Psoas muscle (tissue), 7 donors: ENCODE measurements at regions not wholly inside any gene's neighbourhood (a gene's known extent, or its start where the extent isn't known, plus 50 kb on each side); places are given as distances from the start of the nearest gene placed in this dataset.
"Not testable (repeated sequence)": the region's sequence is repeated elsewhere in the genome, so short reads cannot be mapped to it uniquely, and the experiment has no call there.

Experiments used
- ATAC-seq, 4 donors: fragments of 200-7000 bp; cut with Tn5 transposase; one replicate each; pipeline ENCODE4 v1.9.1; 2020; ENCODE audit warnings: moderate library complexity in 3 of 4, mild to moderate bottlenecking in 2 of 4
- DNase-seq, 2 donors: peaks; one replicate each; pipeline ENCODE4 v3.0.0-alpha.2; 2020
- H3K27ac ChIP-seq: fragments of 200-600 bp; one replicate; pipeline ENCODE4 v1.8.0; 2022
- H3K27me3 ChIP-seq, 3 donors: fragments of 200-600 bp in 1 of 3; one replicate each; pipeline versions ENCODE4 v1.6.1 to v1.8.0; 2013 to 2022; ENCODE audit warnings: low read length in 2 of 3, mild to moderate bottlenecking in 2 of 3, moderate library complexity in 1 of 3; ENCODE audit not compliant: insufficient read depth in 3 of 3
- H3K36me3 ChIP-seq, 2 donors: fragments of 200-600 bp in 1 of 2; one replicate each; pipeline versions ENCODE4 v1.6.1 to v1.8.0; 2013 to 2022; ENCODE audit warnings: low read depth in 1 of 2, mild to moderate bottlenecking in 1 of 2, moderate library complexity in 1 of 2; ENCODE audit not compliant: insufficient read depth in 1 of 2
- H3K4me1 ChIP-seq: fragments of 200-600 bp; one replicate; pipeline ENCODE4 v1.8.0; 2022
- H3K4me3 ChIP-seq: fragments of 200-600 bp; one replicate; pipeline ENCODE4 v1.8.0; 2022; ENCODE audit warnings: mild to moderate bottlenecking
- H3K9me3 ChIP-seq: fragments of 200-600 bp; one replicate; pipeline ENCODE4 v1.8.0; 2022
- WGBS, 3 donors: extraction: QIAGEN DNeasy Blood & Tissue Kit; methylation state at CpG; one replicate each; pipeline versions ENCODE4 v1.1.6 to v1.1.7; 2013; 5-methylcytosine and 5-hydroxymethylcytosine counted together
- intact Hi-C, 2 donors: fragments of 100-400 bp; cut with DNase I; formaldehyde crosslinking; loops; one replicate each; pipeline versions ENCODE4 v1.11.0 to v1.14.2; 2022
- TF ChIP-seq, protein P1 (sequence below): fragments of 200-600 bp; IDR thresholded peaks from one replicate; pipeline ENCODE4 v1.8.0; 2022; ENCODE audit warnings: antibody characterized with exemption
- donor health status: healthy with polysubstance abuse.
- donor health status: DM: no; HTN: no; CAD: no; lungs with moderate emphysema.
- donor health status: Bipolar disorder and iron deficiency.
- donor health status: healthy.
- donor health status: DM: yes; HTN: yes; CAD: no.
- donor health status: DM: no; HTN: no; CAD: no.
- donor health status: DM: yes; HTN: yes; CAD: no.

- WGBS, 3 donors = 78 to 91% (median 83%) methylated on average over 1 of the region's 1 CpG
- no peak for ATAC-seq
- Histone ChIP-seq H3K36me3 (no peaks in the 10 kb centered on the region), H3K4me1 (no peaks in the 10 kb centered on the region), H3K9me3 (no peaks in the 10 kb centered on the region), H3K27me3 (no peaks in the 10 kb centered on the region), H3K4me3 (no peak overlapping the region), H3K27ac (no peak overlapping the region)
- intact Hi-C loops = no loop called here
- TF ChIP-seq, protein P1, sequence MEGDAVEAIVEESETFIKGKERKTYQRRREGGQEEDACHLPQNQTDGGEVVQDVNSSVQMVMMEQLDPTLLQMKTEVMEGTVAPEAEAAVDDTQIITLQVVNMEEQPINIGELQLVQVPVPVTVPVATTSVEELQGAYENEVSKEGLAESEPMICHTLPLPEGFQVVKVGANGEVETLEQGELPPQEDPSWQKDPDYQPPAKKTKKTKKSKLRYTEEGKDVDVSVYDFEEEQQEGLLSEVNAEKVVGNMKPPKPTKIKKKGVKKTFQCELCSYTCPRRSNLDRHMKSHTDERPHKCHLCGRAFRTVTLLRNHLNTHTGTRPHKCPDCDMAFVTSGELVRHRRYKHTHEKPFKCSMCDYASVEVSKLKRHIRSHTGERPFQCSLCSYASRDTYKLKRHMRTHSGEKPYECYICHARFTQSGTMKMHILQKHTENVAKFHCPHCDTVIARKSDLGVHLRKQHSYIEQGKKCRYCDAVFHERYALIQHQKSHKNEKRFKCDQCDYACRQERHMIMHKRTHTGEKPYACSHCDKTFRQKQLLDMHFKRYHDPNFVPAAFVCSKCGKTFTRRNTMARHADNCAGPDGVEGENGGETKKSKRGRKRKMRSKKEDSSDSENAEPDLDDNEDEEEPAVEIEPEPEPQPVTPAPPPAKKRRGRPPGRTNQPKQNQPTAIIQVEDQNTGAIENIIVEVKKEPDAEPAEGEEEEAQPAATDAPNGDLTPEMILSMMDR = no peak
- DNase-seq = no peak
Observed at GRCh38 chr5:27130587-27130986, 92.2 kb upstream of the CDH9 start.

DNA sequence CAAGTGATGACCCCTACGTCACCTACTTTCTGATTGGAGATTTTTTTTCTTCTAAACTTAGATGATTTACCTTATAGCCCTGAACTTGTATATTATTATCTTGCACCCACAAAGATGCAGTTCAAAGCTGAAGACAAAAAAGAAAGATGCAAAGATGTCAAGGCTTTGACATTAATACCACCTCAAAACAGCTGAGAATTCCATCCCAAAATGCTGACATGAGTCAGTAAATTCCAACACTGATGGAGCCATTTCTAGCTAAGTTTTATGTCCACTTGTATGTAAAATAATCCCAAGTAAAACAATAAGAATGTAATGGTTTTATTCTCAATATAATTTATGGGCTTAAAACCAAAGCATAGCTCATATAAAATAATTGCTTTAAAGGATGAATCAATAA lies 91.5 kb upstream of the CDH9 start:
- TF ChIP-seq, protein P1 = no peak
- Histone ChIP-seq H3K9me3 (no peaks in the 10 kb centered on the region), H3K4me1 (no peaks in the 10 kb centered on the region), H3K36me3 (no peaks in the 10 kb centered on the region), H3K27me3 (no peaks in the 10 kb centered on the region), H3K27ac (no peak overlapping the region), H3K4me3 (no peak overlapping the region)
- WGBS, 3 donors = 83 to 89% (median 86%) methylated on average over 1 of the region's 1 CpG
- ATAC-seq = no peak
- intact Hi-C loops = no loop called here
- no peak for DNase-seq

DNA sequence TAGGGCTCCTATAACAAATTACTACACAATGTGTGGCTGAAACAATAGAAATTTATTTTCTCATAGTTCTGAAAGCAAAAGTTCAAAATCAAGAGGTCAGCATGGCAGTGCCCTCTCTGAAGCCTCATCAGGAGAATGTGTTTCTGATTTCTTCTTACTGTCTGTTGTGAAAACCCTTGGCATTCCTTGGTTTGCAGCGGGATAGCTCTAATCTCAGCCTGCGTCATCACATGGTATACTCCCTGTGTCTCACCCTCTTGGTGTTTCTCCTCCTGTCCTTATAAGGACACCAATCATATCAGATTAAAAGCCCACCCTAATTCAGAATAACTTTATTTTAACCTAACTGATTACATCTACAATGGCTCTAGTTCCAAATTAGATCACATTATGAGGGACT lies 87.5 kb upstream of the CDH9 start:
- intact Hi-C loops = no loop called here
- no peak overlapping the region for H3K27ac ChIP-seq
- no peaks in the 10 kb centered on the region for H3K4me1 ChIP-seq
- H3K4me3 ChIP-seq = no peak overlapping the region
- TF ChIP-seq, protein P1 = no peak
- ATAC-seq (no peak), DNase-seq (no peak)
- WGBS, 3 donors = 77 to 86% (median 78%) methylated on average over 2 of the region's 2 CpGs
- H3K9me3 ChIP-seq = no peaks in the 10 kb centered on the region
- no peaks in the 10 kb centered on the region for H3K36me3 ChIP-seq
- no peaks in the 10 kb centered on the region for H3K27me3 ChIP-seq

DNA sequence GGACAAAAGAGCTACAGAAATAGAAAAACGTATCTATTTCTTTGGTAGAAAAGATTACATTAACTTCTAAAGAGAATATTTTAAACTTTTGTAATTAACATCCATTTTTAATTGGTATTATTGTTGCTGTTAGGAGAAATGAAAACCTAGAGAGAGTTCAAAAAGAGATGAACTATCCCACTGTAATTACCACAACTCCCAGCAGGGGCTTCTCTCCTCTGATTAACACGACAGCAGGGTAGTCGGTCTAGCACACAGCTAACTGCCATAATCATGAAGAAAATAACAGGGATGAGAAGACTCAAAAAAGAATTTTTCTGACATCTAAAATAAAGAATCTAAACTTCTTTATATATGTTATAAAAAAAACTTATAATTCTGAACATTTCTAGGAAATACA lies 86.2 kb upstream of the CDH9 start:
- Histone ChIP-seq H3K9me3 (no peaks in the 10 kb centered on the region), H3K4me3 (no peak overlapping the region), H3K4me1 (no peaks in the 10 kb centered on the region), H3K27me3 (no peaks in the 10 kb centered on the region), H3K36me3 (no peaks in the 10 kb centered on the region), H3K27ac (no peak overlapping the region)
- ATAC-seq (no peak), DNase-seq (no peak)
- TF ChIP-seq, protein P1 = no peak
- 12 to 22% (median 20%) methylated on average over 3 of the region's 3 CpGs for WGBS, 3 donors
- intact Hi-C loops = no loop called here

DNA sequence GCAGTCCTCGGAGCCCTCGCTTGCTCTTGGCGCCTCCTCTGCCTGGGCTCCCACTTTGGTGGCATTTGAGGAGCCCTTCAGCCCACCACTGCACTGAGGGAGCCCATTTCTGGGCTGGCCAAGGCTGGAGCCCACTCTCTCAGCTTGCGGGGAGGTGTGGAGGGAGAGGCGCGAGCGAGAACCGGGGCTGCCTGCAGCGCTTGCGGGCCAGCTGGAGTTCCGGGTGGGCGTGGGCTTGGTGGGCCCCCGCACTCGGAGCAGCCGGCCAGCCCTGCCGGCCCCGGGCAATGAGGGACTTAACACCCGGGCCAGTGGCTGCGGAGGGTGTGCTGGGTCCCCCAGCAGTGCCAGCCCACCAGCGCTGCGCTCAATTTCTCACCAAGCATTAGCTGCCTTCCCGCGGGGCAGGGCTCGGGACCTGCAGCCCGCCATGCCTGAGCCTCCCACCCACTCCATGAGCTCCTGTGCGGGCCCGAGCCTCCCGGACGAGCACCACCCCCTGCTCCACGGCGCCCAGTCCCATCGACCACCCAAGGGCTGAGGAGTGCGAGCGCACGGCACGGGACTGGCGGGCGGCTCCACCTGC lies 81.4 kb upstream of the CDH9 start:
- H3K27me3 ChIP-seq, ATAC-seq, H3K36me3 ChIP-seq, H3K4me3 ChIP-seq, H3K4me1 ChIP-seq, intact Hi-C loops, H3K27ac ChIP-seq, H3K9me3 ChIP-seq: not testable (repeated sequence)
- peak in 1 of 2 donors; percentile 45 for DNase-seq
- 93 to 98% (median 94%) methylated on average over 27 to 38 of the region's 38 CpGs for whole genome bisulfite sequencing, 3 donors
